HEK293 (cell line): ENCODE measurements at regions not wholly inside any gene's neighbourhood (a gene's known extent, or its start where the extent isn't known, plus 50 kb on each side); places are given as distances from the start of the nearest gene placed in this dataset.

Source experiments
- CTCF ChIA-PET: fragments of 350-600 bp; formaldehyde crosslinking; extraction: SDS; loops from one replicate; lab custom pipeline; 2021; ENCODE audit warnings: antibody characterized with exemption; lab: Yijun Ruan, JAX
- POLR2A ChIA-PET: fragments of 300-600 bp; formaldehyde crosslinking; extraction: SDS; loops from one replicate; lab custom pipeline; 2020; ENCODE audit warnings: antibody characterized with exemption, inconsistent platforms; lab: Yijun Ruan, JAX
- H3K27ac ChIP-seq: fragments of 200-500 bp; sonication (Bioruptor generic); 2 replicates; pipeline ENCODE4 v1.5.1; 2014; ENCODE audit warnings: low read depth, low read length, control low read depth, inconsistent platforms; ENCODE audit errors: extremely low read depth
- H3K36me3 ChIP-seq, 2 experiments: fragments of 200-500 bp in 1 of 2; sonication (Bioruptor generic) in 1 of 2; 1 replicate in 1 of 2; 2 replicates in 1 of 2; pipeline ENCODE4 v1.5.1; 2014 to 2017; ENCODE audit warnings: inconsistent platforms in 2 of 2, low read length in 2 of 2; ENCODE audit not compliant: control insufficient read depth in 2 of 2, insufficient read depth in 1 of 2
- H3K4me1 ChIP-seq: fragments of 200-500 bp; sonication (Bioruptor generic); 2 replicates; pipeline ENCODE4 v1.5.1; 2014; ENCODE audit warnings: mild to moderate bottlenecking, low read length, inconsistent platforms; ENCODE audit not compliant: control insufficient read depth, insufficient read depth
- H3K4me3 ChIP-seq: 2 replicates; pipeline ENCODE4 v1.5.1; 2011; ENCODE audit warnings: low read depth, mild to moderate bottlenecking, control low read depth, low read length, moderate library complexity
- H3K9me3 ChIP-seq: fragments of 200-500 bp; sonication (Bioruptor generic); 2 replicates; pipeline ENCODE4 v1.5.1; 2014; ENCODE audit warnings: low read depth, low read length, inconsistent platforms; ENCODE audit not compliant: control insufficient read depth, insufficient read depth
- GLI2 ChIP-seq: fragments of 450-650 bp; formaldehyde crosslinking; IDR thresholded peaks from 2 replicates; pipeline ENCODE4; 2017; ENCODE audit warnings: missing biosample characterization, missing genetic modification characterization, low read depth, borderline replicate concordance
- GLIS1 ChIP-seq: fragments of 450-650 bp; formaldehyde crosslinking; IDR thresholded peaks from 2 replicates; pipeline ENCODE4 v1.5.1; 2016; ENCODE audit warnings: missing biosample characterization, missing genetic modification characterization
- HOXA7 ChIP-seq: sonication (generic); formaldehyde crosslinking; IDR thresholded peaks from 2 replicates; pipeline ENCODE4 v1.8.1; 2022; ENCODE audit warnings: missing genetic modification reagents, borderline replicate concordance
- KLF17 ChIP-seq: fragments of 450-650 bp; formaldehyde crosslinking; IDR thresholded peaks from 2 replicates; pipeline ENCODE4 v1.5.1; 2016; ENCODE audit warnings: missing biosample characterization, missing genetic modification characterization
- MEIS1 ChIP-seq: sonication (generic); formaldehyde crosslinking; IDR thresholded peaks from 2 replicates; pipeline ENCODE4 v1.8.1; 2022; ENCODE audit warnings: missing genetic modification reagents, mild to moderate bottlenecking, borderline replicate concordance
- SETDB1 ChIP-seq: IDR thresholded peaks from one replicate; pipeline ENCODE4 v1.6.1; 2017; ENCODE audit warnings: mild to moderate bottlenecking, low read length, moderate library complexity, mixed read lengths; ENCODE audit not compliant: insufficient read length
- SP7 ChIP-seq: fragments of 450-650 bp; formaldehyde crosslinking; IDR thresholded peaks from 2 replicates; pipeline ENCODE4 v1.5.1; 2016; ENCODE audit warnings: missing biosample characterization, missing genetic modification characterization
- ZBTB17 ChIP-seq: fragments of 450-650 bp; formaldehyde crosslinking; IDR thresholded peaks from 2 replicates; pipeline ENCODE4 v1.5.1; 2016; ENCODE audit warnings: missing biosample characterization, missing genetic modification characterization
- ZIC2 ChIP-seq: fragments of 450-650 bp; formaldehyde crosslinking; IDR thresholded peaks from 2 replicates; pipeline ENCODE4 v1.5.1; 2016; ENCODE audit warnings: missing biosample characterization, missing genetic modification characterization
- ZNF140 ChIP-seq: fragments of 450-650 bp; formaldehyde crosslinking; IDR thresholded peaks from 2 replicates; pipeline ENCODE4 v1.5.1; 2016; ENCODE audit warnings: missing biosample characterization, missing genetic modification characterization
- ZNF18 ChIP-seq: fragments of 450-650 bp; formaldehyde crosslinking; IDR thresholded peaks from 2 replicates; pipeline ENCODE4 v1.5.1; 2016; ENCODE audit warnings: missing biosample characterization, missing genetic modification characterization
- ZNF292 ChIP-seq: fragments of 450-650 bp; formaldehyde crosslinking; IDR thresholded peaks from 2 replicates; pipeline ENCODE4 v1.5.1; 2016; ENCODE audit warnings: low read depth, missing biosample characterization, missing genetic modification characterization, borderline replicate concordance
- ZNF473 ChIP-seq: fragments of 450-650 bp; formaldehyde crosslinking; IDR thresholded peaks from 2 replicates; pipeline ENCODE4 v1.5.1; 2017; ENCODE audit warnings: missing biosample characterization, missing genetic modification characterization
- ZNF510 ChIP-seq: fragments of 450-650 bp; formaldehyde crosslinking; IDR thresholded peaks from 2 replicates; pipeline ENCODE4 v1.5.1; 2018; ENCODE audit warnings: mild to moderate bottlenecking, missing genetic modification characterization, missing biosample characterization; ENCODE audit not compliant: insufficient replicate concordance
- ZNF548 ChIP-seq: fragments of 450-650 bp; formaldehyde crosslinking; IDR thresholded peaks from 2 replicates; pipeline ENCODE4 v1.5.1; 2016; ENCODE audit warnings: missing biosample characterization, missing genetic modification characterization
- ZNF555 ChIP-seq: fragments of 450-650 bp; formaldehyde crosslinking; conservative IDR thresholded peaks from 2 replicates; pipeline ENCODE4 v1.5.1; 2017; ENCODE audit warnings: missing biosample characterization, mild to moderate bottlenecking, missing genetic modification characterization, inconsistent platforms
- ZNF561 ChIP-seq: fragments of 450-650 bp; IDR thresholded peaks from 2 replicates; pipeline ENCODE4 v1.5.1; 2018; ENCODE audit warnings: missing biosample characterization, missing genetic modification characterization, borderline replicate concordance
- ZNF571 ChIP-seq: fragments of 450-650 bp; formaldehyde crosslinking; IDR thresholded peaks from 2 replicates; pipeline ENCODE4 v1.5.0; 2017; ENCODE audit warnings: missing biosample characterization, missing genetic modification characterization
- ZNF768 ChIP-seq: fragments of 450-650 bp; formaldehyde crosslinking; IDR thresholded peaks from 2 replicates; pipeline ENCODE4 v1.5.1; 2018; ENCODE audit warnings: missing biosample characterization, mild to moderate bottlenecking, missing genetic modification characterization
- ZNF777 ChIP-seq: fragments of 450-650 bp; formaldehyde crosslinking; IDR thresholded peaks from 2 replicates; pipeline ENCODE4 v1.5.1; 2017; ENCODE audit warnings: missing biosample characterization, missing genetic modification characterization, borderline replicate concordance
- ZNF837 ChIP-seq: fragments of 450-650 bp; formaldehyde crosslinking; IDR thresholded peaks from 2 replicates; pipeline ENCODE4 v1.5.1; 2016; ENCODE audit warnings: missing biosample characterization, missing genetic modification characterization
- TF ChIP-seq, protein P1 (sequence below): fragments of 450-650 bp; formaldehyde crosslinking; IDR thresholded peaks from 2 replicates; pipeline ENCODE4 v1.5.1; 2017; ENCODE audit warnings: missing biosample characterization, missing genetic modification characterization

- H3K4me1 ChIP-seq, result 0 out of 2 replicates have a peak, but pooled peaks cover 3% of the 10 kb centered on the region
- H3K9me3 ChIP-seq, result no peaks in the 10 kb centered on the region
- CTCF ChIA-PET, result interaction anchor here (1.9 kb wide), 1 partner anchor 18 kb away, joined by 6 read pairs; no protein-coding TSS in a partner anchor
- no peak for TF ChIP-seq ZIC2
- TF ChIP-seq ZBTB17 (tag by site-specific recombination), result no peak
- TF ChIP-seq, protein P1, sequence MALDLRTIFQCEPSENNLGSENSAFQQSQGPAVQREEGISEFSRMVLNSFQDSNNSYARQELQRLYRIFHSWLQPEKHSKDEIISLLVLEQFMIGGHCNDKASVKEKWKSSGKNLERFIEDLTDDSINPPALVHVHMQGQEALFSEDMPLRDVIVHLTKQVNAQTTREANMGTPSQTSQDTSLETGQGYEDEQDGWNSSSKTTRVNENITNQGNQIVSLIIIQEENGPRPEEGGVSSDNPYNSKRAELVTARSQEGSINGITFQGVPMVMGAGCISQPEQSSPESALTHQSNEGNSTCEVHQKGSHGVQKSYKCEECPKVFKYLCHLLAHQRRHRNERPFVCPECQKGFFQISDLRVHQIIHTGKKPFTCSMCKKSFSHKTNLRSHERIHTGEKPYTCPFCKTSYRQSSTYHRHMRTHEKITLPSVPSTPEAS (tag by site-specific recombination), result no peak
- TF ChIP-seq ZNF561 (tag by site-specific recombination), result no peak
- TF ChIP-seq ZNF510 (tag by site-specific recombination), result no peak
- TF ChIP-seq GLI2 (tag by site-specific recombination), result no peak
- no peak for TF ChIP-seq ZNF555 (tag by site-specific recombination)
- no peak for TF ChIP-seq ZNF473 (tag by site-specific recombination)
- no peak for TF ChIP-seq KLF17 (tag by site-specific recombination)
- TF ChIP-seq ZNF777, result no peak
- no peak for TF ChIP-seq ZNF140 (tag by site-specific recombination)
- no peak for TF ChIP-seq HOXA7 (CRISPR knock-in tag)
- TF ChIP-seq ZNF571 (tag by site-specific recombination), result no peak
- POLR2A ChIA-PET, result no interaction called here
- H3K27ac ChIP-seq, result no peak overlapping the region
- no peak overlapping the region for H3K4me3 ChIP-seq
- H3K36me3 ChIP-seq, result no peaks in the 10 kb centered on the region; a peak in 1 of 3 replicates
These were observed 182.1 kb upstream of the TSHZ3 start for GRCh38 chr19:31531326-31531725.

DNA sequence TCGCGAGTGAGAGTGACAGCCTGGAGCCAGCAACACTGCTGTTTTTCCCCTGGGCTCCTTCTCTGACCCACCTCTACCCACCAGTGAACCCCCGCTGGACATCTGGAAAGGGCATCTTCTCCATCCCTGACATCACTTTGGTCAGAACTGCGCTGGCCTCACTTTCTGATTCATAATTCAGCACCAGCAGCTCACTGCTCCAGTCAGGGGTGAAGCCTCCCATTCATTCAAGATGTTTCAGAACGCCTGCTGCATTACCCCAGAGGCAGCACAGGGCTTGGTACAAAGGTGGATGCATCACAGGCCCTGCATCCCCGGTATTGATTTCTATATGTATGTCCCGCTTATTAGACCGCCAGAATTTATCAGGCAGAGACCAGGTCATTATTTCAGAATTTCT, 182.8 kb upstream of the TSHZ3 start:
- Histone ChIP-seq H3K36me3 (no peaks in the 10 kb centered on the region; a peak in 1 of 3 replicates), H3K9me3 (no peaks in the 10 kb centered on the region; the same call in 1 of the 2 replicates), H3K4me1 (0 out of 2 replicates have a peak, but pooled peaks cover 3% of the 10 kb centered on the region), H3K4me3 (no peak overlapping the region), H3K27ac (no peak overlapping the region)
- ChIA-PET POLR2A (no interaction called here), CTCF (no interaction called here)
- TF ChIP-seq ZIC2 (no peak), SETDB1 (no peak), ZNF768 (tag by site-specific recombination) (no peak), MEIS1 (CRISPR knock-in tag) (no peak), SP7 (tag by site-specific recombination) (no peak)

DNA sequence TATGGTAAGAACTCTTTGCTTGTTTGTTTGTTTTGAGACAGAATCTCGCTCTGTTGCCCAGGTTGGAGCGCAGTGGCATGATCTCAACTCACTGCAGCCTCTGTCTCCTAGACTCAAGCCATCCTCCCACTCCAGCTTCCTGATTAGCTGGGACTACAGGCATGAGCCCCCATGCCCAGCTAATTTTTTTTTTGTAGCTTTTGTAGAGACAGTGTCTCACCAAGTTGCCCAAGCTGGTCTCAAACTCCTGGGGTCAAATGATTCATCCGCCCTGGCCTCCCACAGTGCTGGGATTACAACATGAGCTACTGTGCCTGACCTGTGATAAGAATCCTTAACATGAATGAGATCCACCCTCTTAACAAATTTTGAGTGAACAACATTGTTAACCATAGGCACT, 183.9 kb upstream of the TSHZ3 start:
- TF ChIP-seq ZNF548 (tag by site-specific recombination) (no peak), ZNF837 (no peak), GLIS1 (tag by site-specific recombination) (peak; percentile 68), ZNF292 (tag by site-specific recombination) (no peak), ZNF18 (tag by site-specific recombination) (no peak)
- ChIA-PET CTCF (interaction anchor here (0.7 to 1.1 kb wide), 4 partner anchors 11 to 1310 kb away, joined by 3 to 5 read pairs (median 4); no protein-coding TSS in a partner anchor), POLR2A (interaction anchor here (1.2 kb wide), 1 partner anchor 16 kb away, joined by 3 read pairs; no protein-coding TSS in a partner anchor)
- H3K27ac ChIP-seq, result no peak overlapping the region
- no peaks in the 10 kb centered on the region; a peak in 1 of 3 replicates for H3K36me3 ChIP-seq
- peaks cover 5% of the 10 kb centered on the region; the same call in 1 of the 2 replicates for H3K9me3 ChIP-seq
- H3K4me3 ChIP-seq, result no peak overlapping the region
- 0 out of 2 replicates have a peak, but pooled peaks cover 3% of the 10 kb centered on the region for H3K4me1 ChIP-seq
